ENCODE measurements at regions not wholly inside any gene's neighbourhood (a gene's known extent, or its start where the extent isn't known, plus 50 kb on each side); places are given as distances from the start of the nearest gene placed in this dataset.

DNA sequence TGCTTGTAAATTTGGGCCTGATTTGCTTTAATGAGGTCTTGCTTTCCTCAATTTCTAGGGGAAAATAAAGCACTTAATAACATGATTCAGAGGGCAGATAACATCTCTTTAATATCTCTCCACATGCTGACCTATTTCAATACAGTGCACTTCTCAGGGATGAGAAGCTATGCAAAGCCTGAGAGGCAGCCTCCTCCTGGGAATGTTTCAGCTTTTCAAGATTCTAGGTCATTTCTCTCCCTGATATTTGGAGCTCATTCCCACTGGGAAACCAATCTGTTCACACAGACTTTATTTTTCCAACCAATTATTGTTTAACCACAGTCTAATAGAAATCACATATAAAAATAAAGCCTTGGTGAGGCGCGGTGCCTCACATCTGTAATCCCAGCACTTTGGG, 67.0 kb upstream of the LSAMP start:
- TF ChIP-seq, protein P1, sequence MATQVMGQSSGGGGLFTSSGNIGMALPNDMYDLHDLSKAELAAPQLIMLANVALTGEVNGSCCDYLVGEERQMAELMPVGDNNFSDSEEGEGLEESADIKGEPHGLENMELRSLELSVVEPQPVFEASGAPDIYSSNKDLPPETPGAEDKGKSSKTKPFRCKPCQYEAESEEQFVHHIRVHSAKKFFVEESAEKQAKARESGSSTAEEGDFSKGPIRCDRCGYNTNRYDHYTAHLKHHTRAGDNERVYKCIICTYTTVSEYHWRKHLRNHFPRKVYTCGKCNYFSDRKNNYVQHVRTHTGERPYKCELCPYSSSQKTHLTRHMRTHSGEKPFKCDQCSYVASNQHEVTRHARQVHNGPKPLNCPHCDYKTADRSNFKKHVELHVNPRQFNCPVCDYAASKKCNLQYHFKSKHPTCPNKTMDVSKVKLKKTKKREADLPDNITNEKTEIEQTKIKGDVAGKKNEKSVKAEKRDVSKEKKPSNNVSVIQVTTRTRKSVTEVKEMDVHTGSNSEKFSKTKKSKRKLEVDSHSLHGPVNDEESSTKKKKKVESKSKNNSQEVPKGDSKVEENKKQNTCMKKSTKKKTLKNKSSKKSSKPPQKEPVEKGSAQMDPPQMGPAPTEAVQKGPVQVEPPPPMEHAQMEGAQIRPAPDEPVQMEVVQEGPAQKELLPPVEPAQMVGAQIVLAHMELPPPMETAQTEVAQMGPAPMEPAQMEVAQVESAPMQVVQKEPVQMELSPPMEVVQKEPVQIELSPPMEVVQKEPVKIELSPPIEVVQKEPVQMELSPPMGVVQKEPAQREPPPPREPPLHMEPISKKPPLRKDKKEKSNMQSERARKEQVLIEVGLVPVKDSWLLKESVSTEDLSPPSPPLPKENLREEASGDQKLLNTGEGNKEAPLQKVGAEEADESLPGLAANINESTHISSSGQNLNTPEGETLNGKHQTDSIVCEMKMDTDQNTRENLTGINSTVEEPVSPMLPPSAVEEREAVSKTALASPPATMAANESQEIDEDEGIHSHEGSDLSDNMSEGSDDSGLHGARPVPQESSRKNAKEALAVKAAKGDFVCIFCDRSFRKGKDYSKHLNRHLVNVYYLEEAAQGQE (IDR thresholded peaks at IDR 0.05; ENCODE audit: insufficient read depth in 1 of 2, low read depth in 2 of 2, low read length in 2 of 2) = no peak
- TF ChIP-seq TAF1 (IDR thresholded peaks at IDR 0.05; ENCODE audit: borderline replicate concordance, insufficient read depth, low read length) = no peak
- no peak for TF ChIP-seq POLR2AphosphoS5 (IDR thresholded peaks at IDR 0.05; ENCODE audit: low read depth, low read length)
- no peak for TF ChIP-seq FOXP2 (optimal IDR thresholded peaks at IDR 0.05; ENCODE audit: borderline replicate concordance, extremely low read depth, extremely low read length, insufficient read depth)
- no peak for TF ChIP-seq SIN3A (IDR thresholded peaks at IDR 0.05; ENCODE audit: borderline replicate concordance, insufficient read depth, low read length)

DNA sequence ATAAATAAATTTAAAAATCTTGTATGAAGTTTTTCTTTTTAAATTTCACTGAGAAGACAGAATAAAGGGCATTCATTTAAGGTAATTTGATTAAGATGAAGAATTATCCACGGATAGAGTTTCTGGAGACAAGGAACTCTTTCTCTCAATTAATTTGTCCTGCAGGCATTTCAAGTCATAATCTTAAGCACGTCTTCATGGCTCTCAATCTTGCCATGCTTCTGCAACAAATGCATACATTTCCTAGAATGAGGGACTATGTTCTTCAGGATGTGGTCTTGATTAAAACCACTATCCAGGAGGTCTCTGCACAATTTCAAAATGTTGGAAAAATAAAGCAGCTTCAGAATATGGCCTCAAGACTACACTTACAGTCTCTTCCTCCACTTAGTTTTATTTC, 67.6 kb upstream of the LSAMP start:
- TF ChIP-seq SIN3A (IDR thresholded peaks at IDR 0.05; ENCODE audit: borderline replicate concordance, insufficient read depth, low read length) (no peak), TAF1 (IDR thresholded peaks at IDR 0.05; ENCODE audit: borderline replicate concordance, insufficient read depth, low read length) (no peak), FOXP2 (optimal IDR thresholded peaks at IDR 0.05; ENCODE audit: borderline replicate concordance, extremely low read depth, extremely low read length, insufficient read depth) (no peak), POLR2AphosphoS5 (IDR thresholded peaks at IDR 0.05; ENCODE audit: low read depth, low read length) (no peak)
- TF ChIP-seq, protein P1 (IDR thresholded peaks at IDR 0.05; ENCODE audit: insufficient read depth in 1 of 2, low read depth in 2 of 2, low read length in 2 of 2) = no peak

GRCh38 chr3:116515973-116516372, 70.7 kb upstream of the LSAMP start:
- TF ChIP-seq POLR2AphosphoS5 (IDR thresholded peaks at IDR 0.05; ENCODE audit: low read depth, low read length) = no peak
- TF ChIP-seq TAF1 (IDR thresholded peaks at IDR 0.05; ENCODE audit: borderline replicate concordance, insufficient read depth, low read length) = no peak
- no peak for TF ChIP-seq FOXP2 (optimal IDR thresholded peaks at IDR 0.05; ENCODE audit: borderline replicate concordance, extremely low read depth, extremely low read length, insufficient read depth)
- TF ChIP-seq, protein P1 (IDR thresholded peaks at IDR 0.05; ENCODE audit: insufficient read depth in 1 of 2, low read depth in 2 of 2, low read length in 2 of 2) = no peak
- no peak for TF ChIP-seq SIN3A (IDR thresholded peaks at IDR 0.05; ENCODE audit: borderline replicate concordance, insufficient read depth, low read length)

GRCh38 chr3:116517308-116517707, 72.0 kb upstream of the LSAMP start:
- TF ChIP-seq SIN3A (IDR thresholded peaks at IDR 0.05; ENCODE audit: borderline replicate concordance, insufficient read depth, low read length) = no peak
- TF ChIP-seq FOXP2 (optimal IDR thresholded peaks at IDR 0.05; ENCODE audit: borderline replicate concordance, extremely low read depth, extremely low read length, insufficient read depth) = no peak
- no peak for TF ChIP-seq POLR2AphosphoS5 (IDR thresholded peaks at IDR 0.05; ENCODE audit: low read depth, low read length)
- no peak for TF ChIP-seq TAF1 (IDR thresholded peaks at IDR 0.05; ENCODE audit: borderline replicate concordance, insufficient read depth, low read length)
- TF ChIP-seq, protein P1 (IDR thresholded peaks at IDR 0.05; ENCODE audit: insufficient read depth in 1 of 2, low read depth in 2 of 2, low read length in 2 of 2) = no peak
